HCT116 (cell line): ENCODE measurements at regions not wholly inside any gene's neighbourhood (a gene's known extent, or its start where the extent isn't known, plus 50 kb on each side); places are given as distances from the start of the nearest gene placed in this dataset.

ENCODE experiments used
- ATAC-seq: fragments of 200-7000 bp; cut with Tn5 transposase; 2 replicates; pipeline ENCODE4 v1.9.1; 2020; ENCODE audit warnings: mild to moderate bottlenecking, moderate library complexity
- BruUV-seq: library from RNA; stranded (reverse); fragments of 400-500 nt; replicated peaks from 2 replicates; lab custom pipeline; 2021; lab: Mats Ljungman, UMichigan
- CTCF ChIA-PET: fragments of 300-600 bp; sonication (Branson Sonifier 250); formaldehyde crosslinking; loops from one replicate; lab custom pipeline; 2021; ENCODE audit warnings: antibody characterized with exemption; lab: Charles Lee
- POLR2A ChIA-PET: fragments of 300-600, 350-600 bp; sonication (Branson Sonifier 250); formaldehyde crosslinking; loops from one replicate; lab custom pipeline; 2021; ENCODE audit warnings: antibody characterized with exemption; lab: Charles Lee
- RAD21 ChIA-PET, 2 experiments: fragments of 300-600 bp; sonication (Branson Sonifier 250); formaldehyde crosslinking; loops; one replicate each; lab custom pipeline; 2023; ENCODE audit warnings: low total read pairs in 2 of 2; ENCODE audit not compliant: uncharacterized antibody in 2 of 2, unreplicated experiment in 2 of 2, low non-redundant PET in 1 of 2; lab: Charles Lee
- DNase-seq: peaks from one replicate; pipeline ENCODE4 v3.0.0-alpha.2; 2010; ENCODE audit warnings: low read depth, low spot score
- H2AFZ ChIP-seq: fragments of 200-600 bp; shearing (Covaris generic), sonication (generic); 2 replicates; pipeline ENCODE4 v1.6.1; 2017; ENCODE audit warnings: low read depth, mixed run types, mixed read lengths, antibody characterized with exemption, low read length; ENCODE audit not compliant: poor library complexity, severe bottlenecking
- H3K27ac ChIP-seq: 2 replicates; pipeline ENCODE4 v1.5.1; 2012; ENCODE audit warnings: low read depth, low read length
- H3K27me3 ChIP-seq: fragments of 200-600 bp; sonication (generic); 2 replicates; pipeline ENCODE4 v1.6.1; 2016; ENCODE audit warnings: mixed run types, low read length, mixed read lengths; ENCODE audit not compliant: insufficient read depth
- H3K36me3 ChIP-seq, 2 experiments: fragments of 200-500 bp in 1 of 2; fragments of 200-600 bp in 1 of 2; sonication (Bioruptor generic) in 1 of 2; sonication (generic) in 1 of 2; 2 replicates each; pipeline versions ENCODE4 v1.5.1 to v1.6.1; 2014 to 2016; ENCODE audit warnings: low read length in 2 of 2, inconsistent platforms in 1 of 2, mixed read lengths in 1 of 2, mixed run types in 1 of 2; ENCODE audit not compliant: insufficient read depth in 2 of 2, control insufficient read depth in 1 of 2
- H3K4me1 ChIP-seq, 2 experiments: fragments of 200-600 bp in 1 of 2; sonication (generic) in 1 of 2; 2 replicates each; pipeline versions ENCODE4 v1.5.1 to v1.6.1; 2012 to 2017; ENCODE audit warnings: low read length in 2 of 2, inconsistent platforms in 1 of 2, mild to moderate bottlenecking in 1 of 2, mixed read lengths in 1 of 2, mixed run types in 1 of 2, moderate library complexity in 1 of 2; ENCODE audit not compliant: insufficient read depth in 2 of 2, control insufficient read depth in 1 of 2
- H3K4me2 ChIP-seq: fragments of 200-600 bp; sonication (generic); 2 replicates; pipeline ENCODE4 v1.6.1; 2017; ENCODE audit warnings: mixed run types, low read length, mixed read lengths
- H3K4me3 ChIP-seq, 2 experiments: fragments of 200-600 bp in 1 of 2; sonication (generic) in 1 of 2; replicated peaks in 1 of 2; 2 replicates each; pipeline ENCODE4 v1.5.1; 2011 to 2016; ENCODE audit warnings: low read length in 2 of 2, control low read depth in 1 of 2, low read depth in 1 of 2, mild to moderate bottlenecking in 1 of 2, mixed read lengths in 1 of 2, mixed run types in 1 of 2
- H3K79me2 ChIP-seq: fragments of 200-600 bp; sonication (generic); 2 replicates; pipeline ENCODE4 v1.6.1; 2017; ENCODE audit warnings: mild to moderate bottlenecking, mixed run types, low read length, moderate library complexity, mixed read lengths; ENCODE audit not compliant: insufficient read depth
- H3K9ac ChIP-seq: fragments of 200-600 bp; sonication (generic); 2 replicates; pipeline ENCODE4 v1.6.1; 2016; ENCODE audit warnings: low read length, mixed read lengths
- H3K9me2 ChIP-seq: fragments of 200-600 bp; sonication (generic), shearing (Covaris generic); 2 replicates; pipeline ENCODE4 v1.6.1; 2017; ENCODE audit warnings: mixed run types, mild to moderate bottlenecking, moderate library complexity; ENCODE audit not compliant: insufficient read depth
- H3K9me3 ChIP-seq, 2 experiments: fragments of 200-500 bp in 1 of 2; fragments of 200-600 bp in 1 of 2; sonication (Bioruptor generic) in 1 of 2; sonication (generic) in 1 of 2; 2 replicates each; pipeline ENCODE4 v1.6.1; 2014 to 2017; ENCODE audit warnings: low read length in 2 of 2, mixed read lengths in 2 of 2, inconsistent platforms in 1 of 2, low read depth in 1 of 2, mild to moderate bottlenecking in 1 of 2, mixed run types in 1 of 2, moderate library complexity in 1 of 2; ENCODE audit not compliant: control insufficient read depth in 1 of 2, insufficient read depth in 1 of 2
- H4K20me1 ChIP-seq: fragments of 200-600 bp; sonication (generic), shearing (Covaris generic); 2 replicates; pipeline ENCODE4 v1.6.1; 2017; ENCODE audit warnings: mixed run types, mild to moderate bottlenecking, moderate library complexity; ENCODE audit not compliant: insufficient read depth
- ATF3 ChIP-seq: IDR thresholded peaks from 2 replicates; pipeline ENCODE4 v1.6.1; 2012
- CBX3 ChIP-seq: IDR thresholded peaks from 2 replicates; pipeline ENCODE4 v1.6.1; 2012; ENCODE audit warnings: low read depth
- CEBPB ChIP-seq: IDR thresholded peaks from 2 replicates; pipeline ENCODE4 v1.6.1; 2012; ENCODE audit warnings: low read depth
- CTCF ChIP-seq, 3 experiments: fragments of 200-600 bp in 1 of 3; sonication (generic) in 1 of 3; IDR thresholded peaks in 2 of 3; conservative IDR thresholded peaks in 1 of 3; 2 replicates each; pipeline ENCODE4 v1.5.1; 2012 to 2017; ENCODE audit warnings: low read depth in 2 of 3, low read length in 2 of 3, antibody characterized with exemption in 1 of 3, borderline replicate concordance in 1 of 3, control low read depth in 1 of 3, mild to moderate bottlenecking in 1 of 3, mixed read lengths in 1 of 3, mixed run types in 1 of 3, moderate library complexity in 1 of 3; ENCODE audit not compliant: insufficient read depth in 1 of 3
- EGR1 ChIP-seq: IDR thresholded peaks from 2 replicates; pipeline ENCODE4 v1.6.1; 2012; ENCODE audit warnings: low read depth
- ELF1 ChIP-seq: IDR thresholded peaks from 2 replicates; pipeline ENCODE4 v1.6.1; 2012; ENCODE audit warnings: low read depth, borderline replicate concordance
- EZH2 ChIP-seq: fragments of 200-600 bp; sonication (generic); IDR thresholded peaks from 2 replicates; pipeline ENCODE4 v1.6.1; 2017; ENCODE audit warnings: antibody characterized with exemption, mixed run types
- FOSL1 ChIP-seq: IDR thresholded peaks from 2 replicates; pipeline ENCODE4 v1.6.1; 2012; ENCODE audit warnings: low read depth
- JUND ChIP-seq: IDR thresholded peaks from 2 replicates; pipeline ENCODE4 v1.6.1; 2012
- MAX ChIP-seq: IDR thresholded peaks from 2 replicates; pipeline ENCODE4 v1.6.1; 2012
- POLR2A ChIP-seq: IDR thresholded peaks from 2 replicates; pipeline ENCODE4 v1.7.0; 2011; ENCODE audit warnings: borderline replicate concordance; ENCODE audit not compliant: insufficient read depth, insufficient read length; ENCODE audit errors: extremely low read depth
- POLR2AphosphoS5 ChIP-seq: IDR thresholded peaks from 2 replicates; pipeline ENCODE4 v1.6.1; 2011; ENCODE audit warnings: mild to moderate bottlenecking, low read depth, low read length, moderate library complexity
- RAD21 ChIP-seq: IDR thresholded peaks from 2 replicates; pipeline ENCODE4 v1.6.1; 2012; ENCODE audit warnings: low read depth, mild to moderate bottlenecking
- REST ChIP-seq: IDR thresholded peaks from 2 replicates; pipeline ENCODE4 v1.6.1; 2012; ENCODE audit warnings: low read depth
- SIN3A ChIP-seq: IDR thresholded peaks from 2 replicates; pipeline ENCODE4 v1.6.1; 2012; ENCODE audit warnings: low read depth
- SP1 ChIP-seq: IDR thresholded peaks from 2 replicates; pipeline ENCODE4 v1.6.1; 2012; ENCODE audit warnings: low read depth
- TCF7L2 ChIP-seq: IDR thresholded peaks from 2 replicates; pipeline ENCODE4 v1.7.0; 2011; ENCODE audit warnings: borderline replicate concordance, inconsistent platforms; ENCODE audit not compliant: insufficient read depth, insufficient read length; ENCODE audit errors: extremely low read depth
- ZBTB33 ChIP-seq: IDR thresholded peaks from 2 replicates; pipeline ENCODE4 v1.6.1; 2011; ENCODE audit warnings: mild to moderate bottlenecking, low read length, moderate library complexity; ENCODE audit not compliant: insufficient replicate concordance; ENCODE audit errors: extremely low read depth
- ZFX ChIP-seq: fragments of 450-650 bp; IDR thresholded peaks from 2 replicates; pipeline ENCODE4 v1.6.1; 2017
- ZNF274 ChIP-seq: fragments of 200-500 bp; sonication (Bioruptor generic); IDR thresholded peaks from 2 replicates; pipeline ENCODE4 v1.6.1; 2014; ENCODE audit warnings: mild to moderate bottlenecking, low read depth, low read length, inconsistent platforms
- intact Hi-C: fragments of 100-400 bp; cut with micrococcal nuclease; formaldehyde crosslinking; loops from 2 replicates; pipeline ENCODE4 v1.10.0; 2022

GRCh38 chr15:31525988-31526665 lies 199.5 kb downstream of the KLF13 start:
- Histone ChIP-seq H3K9ac (no peak overlapping the region), H3K4me2 (no peak overlapping the region), H3K9me2 (no peaks in the 10 kb centered on the region), H3K27ac (no peak overlapping the region), H3K4me1 (no peaks in the 10 kb centered on the region), H4K20me1 (no peaks in the 10 kb centered on the region), H3K36me3 (no peaks in the 10 kb centered on the region), H3K27me3 (no peaks in the 10 kb centered on the region), H2AFZ (no peak overlapping the region), H3K9me3 (no peaks in the 10 kb centered on the region), H3K79me2 (no peaks in the 10 kb centered on the region), H3K4me3 (no peak overlapping the region)
- DNase-seq (no peak), ATAC-seq (no peak)
- intact Hi-C loops = no loop called here
- BruUV-seq = no TSS peak
- TF ChIP-seq RAD21 (no peak), CTCF (IDR thresholded peaks at IDR 0.05 in 2 of 3, conservative IDR thresholded peaks at IDR 0.05 in 1 of 3; ENCODE audit: borderline replicate concordance in 1 of 3, insufficient read depth in 1 of 3, low read depth in 2 of 3, low read length in 2 of 3) (no peak), EZH2 (no peak), FOSL1 (no peak), ELF1 (no peak), TCF7L2 (no peak), POLR2AphosphoS5 (no peak), SIN3A (no peak), SP1 (no peak), CEBPB (no peak), ZBTB33 (no peak), CBX3 (no peak), JUND (no peak), ZFX (no peak), ZNF274 (no peak), REST (no peak), ATF3 (no peak), EGR1 (no peak), MAX (no peak), POLR2A (no peak)
- RAD21 ChIA-PET = no interaction called here
- POLR2A ChIA-PET = no interaction called here
- CTCF ChIA-PET = no interaction called here
